ENCODE measurements at regions not wholly inside any gene's neighbourhood (a gene's known extent, or its start where the extent isn't known, plus 50 kb on each side); places are given as distances from the start of the nearest gene placed in this dataset.

GRCh38 chr2:128684523-128684922, 365.9 kb upstream of the HS6ST1 start:
- H3K4me3 ChIP-seq (ENCODE audit: low read depth, low read length) = no peak overlapping the region
- no peak for DNase-seq (ENCODE audit: low read depth, low spot score)
- in situ Hi-C loops (cut with HindIII; ENCODE audit: low sequenced_read_pairs) = no loop called here
- TF ChIP-seq CTCF (IDR thresholded peaks at IDR 0.05; ENCODE audit: low read depth, low read length) = no peak

GRCh38 chr2:128685841-128686496, 367.3 kb upstream of the HS6ST1 start:
- no peak overlapping the region for H3K4me3 ChIP-seq (ENCODE audit: low read depth, low read length)
- no peak for TF ChIP-seq CTCF (IDR thresholded peaks at IDR 0.05; ENCODE audit: low read depth, low read length)
- DNase-seq (ENCODE audit: low read depth, low spot score) = no peak
- in situ Hi-C loops (cut with HindIII; ENCODE audit: low sequenced_read_pairs) = no loop called here

GRCh38 chr2:128686497-128686859, 367.8 kb upstream of the HS6ST1 start:
- no peak overlapping the region for H3K4me3 ChIP-seq (ENCODE audit: low read depth, low read length)
- TF ChIP-seq CTCF (IDR thresholded peaks at IDR 0.05; ENCODE audit: low read depth, low read length) = no peak
- in situ Hi-C loops (cut with HindIII; ENCODE audit: low sequenced_read_pairs) = no loop called here
- DNase-seq (ENCODE audit: low read depth, low spot score) = no peak

- in situ Hi-C loops (cut with HindIII; ENCODE audit: low sequenced_read_pairs) = no loop called here
- DNase-seq (ENCODE audit: low read depth, low spot score) = no peak
- no peak overlapping the region for H3K4me3 ChIP-seq (ENCODE audit: low read depth, low read length)
- TF ChIP-seq CTCF (IDR thresholded peaks at IDR 0.05; ENCODE audit: low read depth, low read length) = no peak
Observed at GRCh38 chr2:128686881-128687555, 368.4 kb upstream of the HS6ST1 start.

- no peak overlapping the region for H3K4me3 ChIP-seq (ENCODE audit: low read depth, low read length)
- no peak for DNase-seq (ENCODE audit: low read depth, low spot score)
- in situ Hi-C loops (cut with HindIII; ENCODE audit: low sequenced_read_pairs) = no loop called here
- no peak for TF ChIP-seq CTCF (IDR thresholded peaks at IDR 0.05; ENCODE audit: low read depth, low read length)
Observed at GRCh38 chr2:128687565-128687964, 368.9 kb upstream of the HS6ST1 start.

GRCh38 chr2:128689971-128690370, 371.3 kb upstream of the HS6ST1 start:
- in situ Hi-C loops (cut with HindIII; ENCODE audit: low sequenced_read_pairs) = no loop called here
- no peak for TF ChIP-seq CTCF (IDR thresholded peaks at IDR 0.05; ENCODE audit: low read depth, low read length)
- DNase-seq (ENCODE audit: low read depth, low spot score) = no peak
- no peak overlapping the region for H3K4me3 ChIP-seq (ENCODE audit: low read depth, low read length)
